ENCODE measurements at regions not wholly inside any gene's neighbourhood (a gene's known extent, or its start where the extent isn't known, plus 50 kb on each side); places are given as distances from the start of the nearest gene placed in this dataset.

DNA sequence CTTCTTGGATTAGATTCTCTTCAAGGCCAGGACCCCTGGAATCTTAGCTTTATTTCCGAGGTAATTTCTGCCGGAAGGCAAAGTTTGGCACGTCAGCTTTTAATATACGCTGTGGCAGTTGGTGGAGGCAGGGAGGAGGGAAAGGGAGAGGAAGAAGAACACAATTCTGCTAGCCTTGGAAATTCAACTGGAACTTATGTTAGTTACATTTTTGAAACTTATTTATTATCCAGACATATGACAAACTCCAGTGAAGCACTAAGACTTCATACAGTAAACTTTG, 100.1 kb upstream of the TSC22D2 start:
- H3K27ac ChIP-seq: no peak overlapping the region
- TF ChIP-seq, protein P1, sequence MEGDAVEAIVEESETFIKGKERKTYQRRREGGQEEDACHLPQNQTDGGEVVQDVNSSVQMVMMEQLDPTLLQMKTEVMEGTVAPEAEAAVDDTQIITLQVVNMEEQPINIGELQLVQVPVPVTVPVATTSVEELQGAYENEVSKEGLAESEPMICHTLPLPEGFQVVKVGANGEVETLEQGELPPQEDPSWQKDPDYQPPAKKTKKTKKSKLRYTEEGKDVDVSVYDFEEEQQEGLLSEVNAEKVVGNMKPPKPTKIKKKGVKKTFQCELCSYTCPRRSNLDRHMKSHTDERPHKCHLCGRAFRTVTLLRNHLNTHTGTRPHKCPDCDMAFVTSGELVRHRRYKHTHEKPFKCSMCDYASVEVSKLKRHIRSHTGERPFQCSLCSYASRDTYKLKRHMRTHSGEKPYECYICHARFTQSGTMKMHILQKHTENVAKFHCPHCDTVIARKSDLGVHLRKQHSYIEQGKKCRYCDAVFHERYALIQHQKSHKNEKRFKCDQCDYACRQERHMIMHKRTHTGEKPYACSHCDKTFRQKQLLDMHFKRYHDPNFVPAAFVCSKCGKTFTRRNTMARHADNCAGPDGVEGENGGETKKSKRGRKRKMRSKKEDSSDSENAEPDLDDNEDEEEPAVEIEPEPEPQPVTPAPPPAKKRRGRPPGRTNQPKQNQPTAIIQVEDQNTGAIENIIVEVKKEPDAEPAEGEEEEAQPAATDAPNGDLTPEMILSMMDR (conservative IDR thresholded peaks at IDR 0.05): no peak
- no peak for TF ChIP-seq ZFX (IDR thresholded peaks at IDR 0.05)

DNA sequence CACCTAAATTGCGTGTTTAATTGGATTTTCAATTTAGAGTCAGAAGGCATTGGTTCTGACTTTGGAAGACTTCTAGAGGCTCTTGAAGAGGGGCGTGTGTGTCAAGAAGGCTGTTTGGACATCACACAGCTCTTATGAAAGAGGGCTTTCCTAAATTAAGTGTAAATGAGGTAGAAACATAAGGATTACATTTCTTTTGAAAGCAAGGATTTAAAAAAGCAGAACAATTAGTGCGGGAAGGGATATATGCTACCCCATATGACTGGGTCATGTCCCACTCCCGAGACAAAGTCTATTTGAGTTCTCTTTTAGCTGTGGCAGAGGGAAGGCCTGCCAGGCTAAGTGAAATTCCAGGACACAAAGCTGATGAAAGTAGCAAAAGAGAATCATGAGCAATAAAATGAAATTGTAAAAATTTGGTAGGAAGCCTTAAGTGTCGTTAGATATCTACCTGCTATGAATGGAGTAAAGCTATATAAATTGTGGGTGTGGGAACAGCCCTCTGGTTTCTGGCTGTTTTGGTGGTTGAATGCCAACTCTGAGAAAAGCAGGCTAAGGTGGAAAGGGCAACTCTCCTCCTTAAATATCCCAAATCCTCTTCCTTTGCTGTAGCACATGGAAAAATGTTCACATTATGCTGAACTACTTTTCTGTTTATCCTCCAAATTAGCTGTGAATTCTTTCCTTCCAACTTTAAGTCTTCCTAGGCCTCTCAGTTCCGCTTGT, 100.6 kb upstream of the TSC22D2 start:
- no peak for TF ChIP-seq ZFX (IDR thresholded peaks at IDR 0.05)
- TF ChIP-seq, protein P1 (conservative IDR thresholded peaks at IDR 0.05): no peak

DNA sequence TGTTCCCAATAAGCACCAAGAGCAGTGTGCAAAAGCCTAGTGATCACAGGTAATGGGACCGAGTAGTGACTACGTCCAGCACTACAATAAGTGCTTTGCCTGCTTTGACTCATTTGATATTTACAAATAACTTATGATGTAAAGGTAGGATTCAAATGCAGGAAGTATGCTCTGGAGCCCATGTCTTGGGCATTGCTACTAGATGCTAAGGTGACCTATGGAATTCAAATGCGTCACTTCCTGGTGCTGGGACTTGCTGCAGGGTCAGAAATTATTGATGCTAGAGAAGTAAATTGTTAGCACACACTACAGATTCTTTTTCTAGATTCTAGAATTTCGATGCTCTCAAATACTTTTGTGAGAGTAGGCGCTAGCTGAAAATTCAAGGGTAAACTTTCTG, 101.2 kb upstream of the TSC22D2 start:
- TF ChIP-seq, protein P1 (conservative IDR thresholded peaks at IDR 0.05): no peak
- no peak for TF ChIP-seq ZFX (IDR thresholded peaks at IDR 0.05)
- no peak overlapping the region for H3K27ac ChIP-seq

More for the DNA sequence above, 100.6 kb upstream of the TSC22D2 start:
- no peak overlapping the region for H3K27ac ChIP-seq

DNA sequence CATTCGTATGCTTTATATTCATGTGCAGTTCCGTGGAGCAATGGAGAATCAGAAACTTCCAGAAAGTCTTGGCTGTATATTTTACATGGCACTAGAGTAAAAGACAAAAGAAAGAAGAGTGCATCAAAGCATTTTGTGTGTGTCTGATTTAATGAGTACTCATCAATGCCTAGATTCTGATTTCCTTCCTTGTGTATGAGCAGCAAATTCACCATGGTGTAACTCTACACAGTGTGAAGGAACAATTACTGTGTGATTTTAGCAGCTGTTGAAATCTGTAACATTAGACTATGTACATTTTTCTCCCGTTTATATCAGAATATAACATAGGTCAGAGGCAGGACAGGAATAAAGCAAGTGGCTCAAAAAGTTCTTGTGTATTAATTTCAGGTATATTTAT, 102.0 kb upstream of the TSC22D2 start:
- TF ChIP-seq, protein P1 (conservative IDR thresholded peaks at IDR 0.05): no peak
- TF ChIP-seq ZFX (IDR thresholded peaks at IDR 0.05): no peak
- H3K27ac ChIP-seq: no peak overlapping the region

DNA sequence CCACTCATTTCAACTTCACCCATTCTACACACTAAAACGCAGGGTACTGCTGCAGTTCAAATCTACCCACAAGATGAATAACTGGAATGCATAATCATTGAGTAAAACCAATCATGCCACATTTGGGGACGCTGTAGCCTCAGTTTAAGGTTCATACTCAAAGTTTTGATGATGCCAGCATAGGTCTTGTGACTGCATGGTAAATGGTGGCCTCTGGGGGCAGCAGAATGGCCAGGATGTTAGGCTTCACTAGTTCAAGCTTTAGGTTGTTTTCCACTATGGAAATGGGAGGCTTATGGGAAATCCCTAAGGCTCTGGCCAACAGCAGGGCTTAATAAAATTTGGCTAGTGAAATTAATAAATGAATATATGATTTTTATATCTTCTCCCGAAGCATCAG, 104.3 kb upstream of the TSC22D2 start:
- TF ChIP-seq ZFX (IDR thresholded peaks at IDR 0.05): no peak
- TF ChIP-seq, protein P1 (conservative IDR thresholded peaks at IDR 0.05): peak; percentile 80
- no peak overlapping the region for H3K27ac ChIP-seq

DNA sequence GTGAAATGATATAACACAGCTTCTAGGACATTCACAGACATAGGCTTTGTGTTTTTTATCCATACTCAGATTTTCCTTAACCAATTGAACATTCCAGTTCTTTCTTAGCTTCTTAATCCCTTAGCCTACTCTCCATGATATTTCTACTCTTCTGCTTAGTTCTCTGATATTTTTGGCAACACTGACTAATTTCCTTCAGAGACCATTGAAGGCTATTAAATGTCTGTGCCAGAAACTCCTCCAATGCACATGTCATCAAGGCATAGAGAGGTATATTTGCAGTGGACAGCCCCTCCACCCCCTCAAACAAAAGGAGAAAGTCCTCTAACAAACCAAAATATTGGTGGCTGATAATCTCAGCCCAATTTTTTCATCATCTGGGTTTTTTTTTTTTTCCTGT, 105.9 kb upstream of the TSC22D2 start:
- no peak overlapping the region for H3K27ac ChIP-seq
- TF ChIP-seq, protein P1 (conservative IDR thresholded peaks at IDR 0.05): no peak
- TF ChIP-seq ZFX (IDR thresholded peaks at IDR 0.05): no peak

DNA sequence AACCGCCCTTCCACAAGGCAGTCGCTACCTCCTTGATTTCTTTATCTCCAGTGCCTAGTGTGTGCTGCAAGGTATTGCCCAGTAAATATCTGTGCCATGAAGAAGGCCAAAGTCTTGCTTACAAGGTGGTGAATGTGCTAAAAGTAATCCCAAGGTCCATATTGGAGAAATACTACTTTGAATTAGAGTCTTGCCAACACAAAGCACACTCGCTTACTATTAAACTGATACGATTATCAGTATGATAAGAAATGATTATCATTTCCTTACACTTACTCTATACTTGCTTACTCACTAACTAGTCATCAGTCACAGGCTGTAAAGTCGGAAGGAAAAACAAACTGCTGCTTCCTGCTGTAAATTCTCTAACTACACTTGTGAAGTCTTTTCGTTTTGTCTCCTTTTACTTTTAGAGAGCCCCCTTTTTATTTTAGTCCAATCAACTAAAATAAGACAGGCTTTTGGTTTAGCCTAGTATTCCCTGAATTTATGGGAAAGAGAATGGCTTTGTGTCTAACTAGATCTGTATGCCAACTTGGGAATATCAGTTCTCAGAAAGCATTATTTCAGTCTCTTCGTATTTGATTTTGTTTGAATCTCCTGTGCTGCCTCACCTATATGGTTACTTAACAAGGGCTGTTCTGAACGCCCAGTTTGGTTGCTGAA, 107.1 kb upstream of the TSC22D2 start:
- H3K27ac ChIP-seq: no peak overlapping the region
- TF ChIP-seq, protein P1 (conservative IDR thresholded peaks at IDR 0.05): no peak
- no peak for TF ChIP-seq ZFX (IDR thresholded peaks at IDR 0.05)

All from C4-2B (cell line).